DOHH2 (cell line): ENCODE measurements at regions not wholly inside any gene's neighbourhood (a gene's known extent, or its start where the extent isn't known, plus 50 kb on each side); places are given as distances from the start of the nearest gene placed in this dataset.

ENCODE experiments used
- H3F3A ChIP-seq: fragments of 200-600 bp; sonication (generic), shearing (Covaris generic); 2 replicates; pipeline ENCODE4 v1.6.0; 2016; ENCODE audit warnings: antibody characterized with exemption, mild to moderate bottlenecking; ENCODE audit not compliant: control insufficient read depth, insufficient read depth
- H3K27ac ChIP-seq: fragments of 200-600 bp; sonication (generic); 2 replicates; pipeline ENCODE4 v1.5.1; 2014; ENCODE audit warnings: low read depth, mild to moderate bottlenecking, low read length, moderate library complexity
- H3K27me3 ChIP-seq: fragments of 200-600 bp; sonication (generic); 2 replicates; pipeline ENCODE4 v1.6.1; 2014; ENCODE audit warnings: mild to moderate bottlenecking, low read length, mixed read lengths; ENCODE audit not compliant: control insufficient read depth
- H3K36me3 ChIP-seq: fragments of 200-600 bp; sonication (generic); 2 replicates; pipeline ENCODE4 v1.6.1; 2014; ENCODE audit warnings: mild to moderate bottlenecking, low read length, moderate library complexity, mixed read lengths; ENCODE audit not compliant: control insufficient read depth
- H3K4me1 ChIP-seq: fragments of 200-600 bp; sonication (generic); 2 replicates; pipeline ENCODE4 v1.6.1; 2014; ENCODE audit warnings: mild to moderate bottlenecking, low read length, mixed read lengths; ENCODE audit not compliant: control insufficient read depth
- H3K4me2 ChIP-seq: fragments of 200-600 bp; sonication (generic); 2 replicates; pipeline ENCODE4 v1.6.0; 2014; ENCODE audit warnings: mild to moderate bottlenecking, low read length, moderate library complexity
- H3K4me3 ChIP-seq: fragments of 200-600 bp; sonication (generic); 2 replicates; pipeline ENCODE4 v1.5.1; 2014; ENCODE audit warnings: mild to moderate bottlenecking, low read length, mixed read lengths
- H3K79me2 ChIP-seq: fragments of 200-600 bp; sonication (generic); 2 replicates; pipeline ENCODE4 v1.6.1; 2014; ENCODE audit warnings: mild to moderate bottlenecking, low read length, mixed read lengths; ENCODE audit not compliant: control insufficient read depth
- H3K9me2 ChIP-seq: fragments of 200-600 bp; sonication (generic); replicated peaks from 2 replicates; pipeline ENCODE4 v1.6.1; 2014; ENCODE audit warnings: mild to moderate bottlenecking, low read length, mixed read lengths; ENCODE audit not compliant: control insufficient read depth
- H3K9me3 ChIP-seq: fragments of 200-600 bp; sonication (generic); 2 replicates; pipeline ENCODE4 v1.6.1; 2014; ENCODE audit warnings: antibody characterized with exemption, low read length, mixed read lengths; ENCODE audit not compliant: control insufficient read depth, insufficient read depth
- H4K20me1 ChIP-seq: fragments of 200-600 bp; sonication (generic); 2 replicates; pipeline ENCODE4 v1.6.0; 2014; ENCODE audit warnings: low read depth, mild to moderate bottlenecking, antibody characterized with exemption, low read length, moderate library complexity; ENCODE audit not compliant: control insufficient read depth, insufficient read depth
- EZH2phosphoT487 ChIP-seq: fragments of 200-600 bp; sonication (generic); IDR thresholded peaks from 2 replicates; pipeline ENCODE4 v1.6.1; 2017; ENCODE audit warnings: borderline replicate concordance, mild to moderate bottlenecking, antibody characterized with exemption, low read length, moderate library complexity, mixed read lengths
- TF ChIP-seq, protein P1 (sequence below): fragments of 200-600 bp; sonication (generic); IDR thresholded peaks from one replicate; pipeline ENCODE4 v1.5.1; 2014; ENCODE audit warnings: antibody characterized with exemption, mild to moderate bottlenecking, low read depth, low read length; ENCODE audit not compliant: poor library complexity, severe bottlenecking

DNA sequence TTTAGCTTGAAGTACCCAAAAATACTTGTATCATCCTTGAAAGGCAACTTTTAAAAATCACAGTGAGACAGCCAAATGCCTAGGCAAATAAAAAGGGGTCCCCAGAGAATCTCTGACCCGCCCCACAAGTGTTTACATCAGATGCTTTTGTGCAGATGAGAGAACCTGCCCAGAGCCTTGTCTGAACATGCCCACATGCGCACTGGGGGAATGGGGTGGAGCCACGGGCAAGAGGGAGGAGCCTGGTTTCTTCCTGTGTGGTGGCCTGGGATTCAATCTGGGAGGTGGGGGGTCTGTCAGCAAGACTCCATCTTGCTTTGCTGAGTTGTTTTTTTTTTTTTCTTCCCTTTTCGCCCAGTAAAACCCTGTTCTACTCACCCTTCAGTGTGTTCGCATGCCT lies 381.7 kb upstream of the CCDC196 start:
- no peaks in the 10 kb centered on the region for H3K79me2 ChIP-seq
- H3K4me3 ChIP-seq: no peak overlapping the region
- no peaks in the 10 kb centered on the region for H3K9me3 ChIP-seq
- no peaks in the 10 kb centered on the region for H4K20me1 ChIP-seq
- H3K27ac ChIP-seq: no peak overlapping the region
- no peak overlapping the region for H3K4me2 ChIP-seq
- H3K36me3 ChIP-seq: no peaks in the 10 kb centered on the region
- H3K4me1 ChIP-seq: no peaks in the 10 kb centered on the region
- H3F3A ChIP-seq: no peaks in the 10 kb centered on the region
- H3K27me3 ChIP-seq: no peaks in the 10 kb centered on the region
- TF ChIP-seq EZH2phosphoT487: no peak
- TF ChIP-seq, protein P1, sequence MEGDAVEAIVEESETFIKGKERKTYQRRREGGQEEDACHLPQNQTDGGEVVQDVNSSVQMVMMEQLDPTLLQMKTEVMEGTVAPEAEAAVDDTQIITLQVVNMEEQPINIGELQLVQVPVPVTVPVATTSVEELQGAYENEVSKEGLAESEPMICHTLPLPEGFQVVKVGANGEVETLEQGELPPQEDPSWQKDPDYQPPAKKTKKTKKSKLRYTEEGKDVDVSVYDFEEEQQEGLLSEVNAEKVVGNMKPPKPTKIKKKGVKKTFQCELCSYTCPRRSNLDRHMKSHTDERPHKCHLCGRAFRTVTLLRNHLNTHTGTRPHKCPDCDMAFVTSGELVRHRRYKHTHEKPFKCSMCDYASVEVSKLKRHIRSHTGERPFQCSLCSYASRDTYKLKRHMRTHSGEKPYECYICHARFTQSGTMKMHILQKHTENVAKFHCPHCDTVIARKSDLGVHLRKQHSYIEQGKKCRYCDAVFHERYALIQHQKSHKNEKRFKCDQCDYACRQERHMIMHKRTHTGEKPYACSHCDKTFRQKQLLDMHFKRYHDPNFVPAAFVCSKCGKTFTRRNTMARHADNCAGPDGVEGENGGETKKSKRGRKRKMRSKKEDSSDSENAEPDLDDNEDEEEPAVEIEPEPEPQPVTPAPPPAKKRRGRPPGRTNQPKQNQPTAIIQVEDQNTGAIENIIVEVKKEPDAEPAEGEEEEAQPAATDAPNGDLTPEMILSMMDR: no peak
- H3K9me2 ChIP-seq: no peaks in the 10 kb centered on the region

- Histone ChIP-seq H3K9me2 (no peaks in the 10 kb centered on the region), H3F3A (no peaks in the 10 kb centered on the region), H3K79me2 (no peaks in the 10 kb centered on the region), H3K9me3 (no peaks in the 10 kb centered on the region), H3K36me3 (no peaks in the 10 kb centered on the region), H3K27me3 (no peaks in the 10 kb centered on the region), H3K4me1 (no peaks in the 10 kb centered on the region), H3K4me3 (no peak overlapping the region), H4K20me1 (no peaks in the 10 kb centered on the region), H3K27ac (no peak overlapping the region), H3K4me2 (no peak overlapping the region)
- TF ChIP-seq EZH2phosphoT487: no peak
- TF ChIP-seq, protein P1: no peak
Observed at GRCh38 chr14:66105815-66106214, 380.4 kb upstream of the CCDC196 start.

DNA sequence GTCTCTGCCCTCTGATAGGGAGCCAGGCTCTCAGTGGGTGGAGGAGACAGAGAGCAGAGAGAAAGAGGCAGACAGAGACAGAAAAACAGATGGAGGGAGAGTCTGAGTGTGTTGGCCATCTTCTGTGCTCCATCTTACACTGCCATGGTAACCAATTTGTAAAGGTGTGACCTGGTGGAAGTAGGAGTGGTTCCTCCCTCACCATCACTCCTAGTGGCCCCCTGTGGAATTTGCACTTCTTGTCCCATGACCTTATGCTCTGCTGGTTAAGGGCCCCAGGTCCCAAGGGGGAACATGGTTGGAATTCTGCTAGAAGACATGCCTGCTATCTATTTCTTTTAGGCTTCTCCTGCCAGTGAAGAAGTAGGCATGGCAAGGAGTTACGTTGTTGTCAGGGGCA lies 376.7 kb upstream of the CCDC196 start:
- no peaks in the 10 kb centered on the region for H3K79me2 ChIP-seq
- TF ChIP-seq, protein P1: no peak
- no peak for TF ChIP-seq EZH2phosphoT487

DNA sequence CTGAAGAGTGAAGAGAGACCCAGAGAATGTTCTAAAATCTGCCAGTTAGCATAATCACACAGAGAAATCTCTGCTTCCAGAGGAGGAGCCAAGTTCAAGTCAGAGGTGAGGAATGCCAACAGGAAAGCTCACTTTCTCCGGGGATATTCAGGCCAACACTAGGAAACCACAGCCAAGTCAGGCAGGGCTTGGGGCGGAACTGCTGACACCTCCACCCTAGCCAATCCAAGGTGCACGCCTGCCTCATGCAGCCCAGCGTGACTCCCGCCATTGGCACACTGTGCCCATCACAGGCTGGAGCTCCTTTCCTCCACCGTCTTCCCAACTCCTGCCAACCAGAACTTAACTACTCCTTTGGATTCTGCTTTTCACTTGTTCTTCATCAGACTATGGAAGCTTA lies 374.3 kb upstream of the CCDC196 start:
- Histone ChIP-seq H3K4me1 (no peaks in the 10 kb centered on the region), H3K9me3 (no peaks in the 10 kb centered on the region), H3K9me2 (no peaks in the 10 kb centered on the region), H3K4me3 (no peak overlapping the region), H3K79me2 (no peaks in the 10 kb centered on the region), H3K27ac (no peak overlapping the region), H4K20me1 (no peaks in the 10 kb centered on the region), H3F3A (no peaks in the 10 kb centered on the region), H3K4me2 (no peak overlapping the region), H3K27me3 (no peaks in the 10 kb centered on the region), H3K36me3 (no peaks in the 10 kb centered on the region)
- TF ChIP-seq, protein P1: no peak
- TF ChIP-seq EZH2phosphoT487: no peak

More for the DNA sequence above, 376.7 kb upstream of the CCDC196 start:
- H3K4me2 ChIP-seq: no peak overlapping the region
- H3K4me3 ChIP-seq: no peak overlapping the region
- no peaks in the 10 kb centered on the region for H3K9me2 ChIP-seq
- H3F3A ChIP-seq: no peaks in the 10 kb centered on the region
- H3K36me3 ChIP-seq: no peaks in the 10 kb centered on the region
- H3K27ac ChIP-seq: no peak overlapping the region
- no peaks in the 10 kb centered on the region for H3K27me3 ChIP-seq
- H3K4me1 ChIP-seq: no peaks in the 10 kb centered on the region
- no peaks in the 10 kb centered on the region for H3K9me3 ChIP-seq
- H4K20me1 ChIP-seq: no peaks in the 10 kb centered on the region
